ENCODE measurements at regions not wholly inside any gene's neighbourhood (a gene's known extent, or its start where the extent isn't known, plus 50 kb on each side); places are given as distances from the start of the nearest gene placed in this dataset.

- TF ChIP-seq EZH2phosphoT487 (IDR thresholded peaks at IDR 0.05; ENCODE audit: borderline replicate concordance) (no peak), CTCF (conservative IDR thresholded peaks at IDR 0.05; ENCODE audit: low read length) (no peak)
Measured at GRCh38 chr22:48907591-48907990, 920.1 kb downstream of the BRD1 start.
